A549 (cell line): ENCODE measurements at regions not wholly inside any gene's neighbourhood (a gene's known extent, or its start where the extent isn't known, plus 50 kb on each side); places are given as distances from the start of the nearest gene placed in this dataset.

Experiments
- ATAC-seq, 2 experiments: fragments of 200-7000 bp in 1 of 2; fragments of >200 bp in 1 of 2; cut with Nextera tagmentation in 1 of 2; cut with Tn5 transposase in 1 of 2; 3 replicates each; pipeline versions ENCODE4 v1.8.0 to v1.9.1; 2018 to 2020; ENCODE audit warnings: mild to moderate bottlenecking in 1 of 2, moderate library complexity in 1 of 2
- CTCF ChIA-PET: fragments of 300-600 bp; sonication (Branson Sonifier 250); formaldehyde crosslinking; extraction: SDS; loops from one replicate; lab custom pipeline; 2021; ENCODE audit warnings: antibody characterized with exemption, inconsistent platforms; lab: Yijun Ruan, JAX
- POLR2A ChIA-PET: fragments of 350-600 bp; formaldehyde crosslinking; extraction: SDS; loops from one replicate; lab custom pipeline; 2021; ENCODE audit warnings: antibody characterized with exemption, inconsistent platforms; lab: Yijun Ruan, JAX
- DNase-seq, 2 experiments: peaks; one replicate each; pipeline versions ENCODE4 v3.0.0 to v3.0.0-alpha.2; 2011 to 2016; ENCODE audit warnings: low read depth in 1 of 2, low spot score in 1 of 2
- FAIRE-seq: peaks from 2 replicates; lab custom pipeline; 2011; peaks lifted over from hg19 to GRCh38; lab: Jason Lieb, UNC
- H3K27ac ChIP-seq, 2 experiments: fragments of >200 bp; sonication (Bioruptor Twin); formaldehyde crosslinking; 3 replicates each; pipeline ENCODE4 v1.5.1; 2016 to 2017
- H3K4me1 ChIP-seq: fragments of >200 bp; sonication (Bioruptor Twin); formaldehyde crosslinking; 3 replicates; pipeline ENCODE4 v1.6.1; 2016
- H3K4me2 ChIP-seq: fragments of >200 bp; sonication (Bioruptor Twin); formaldehyde crosslinking; 3 replicates; pipeline ENCODE4 v1.6.1; 2016
- H3K4me3 ChIP-seq: fragments of >200 bp; sonication (Bioruptor Twin); formaldehyde crosslinking; 3 replicates; pipeline ENCODE4 v1.5.1; 2016
- H3K9me3 ChIP-seq: fragments of >200 bp; sonication (Bioruptor Twin); formaldehyde crosslinking; 3 replicates; pipeline ENCODE4 v1.6.1; 2016
- CBX8 ChIP-seq: fragments of 200-600 bp; sonication (generic); IDR thresholded peaks from 2 replicates; pipeline ENCODE4 v1.6.1; 2016
- CHD2 ChIP-seq: fragments of 150-350 bp; IDR thresholded peaks from 2 replicates; pipeline ENCODE4 v1.6.1; 2014; ENCODE audit warnings: low read length; ENCODE audit not compliant: partially characterized antibody
- CHD4 ChIP-seq: fragments of 200-600 bp; sonication (generic); IDR thresholded peaks from 2 replicates; pipeline ENCODE4 v1.6.1; 2016; ENCODE audit warnings: antibody characterized with exemption, mild to moderate bottlenecking, borderline replicate concordance
- CTCF ChIP-seq: fragments of >200 bp; sonication (Bioruptor Twin); formaldehyde crosslinking; IDR thresholded peaks from 3 replicates; pipeline ENCODE4 v1.5.1; 2016
- E2F6 ChIP-seq: IDR thresholded peaks from 2 replicates; pipeline ENCODE4 v1.6.1; 2012; ENCODE audit warnings: low read depth, borderline replicate concordance
- ELK1 ChIP-seq: fragments of 150-350 bp; IDR thresholded peaks from 2 replicates; pipeline ENCODE4 v1.6.1; 2014; ENCODE audit warnings: low read depth, mild to moderate bottlenecking, low read length
- FOSL2 ChIP-seq, 2 experiments: fragments of 450-650 bp in 1 of 2; fragments of >200 bp in 1 of 2; sonication (Bioruptor Twin) in 1 of 2; formaldehyde crosslinking; IDR thresholded peaks; 2 replicates each; pipeline versions ENCODE4 v1.5.0 to v1.6.1; 2016 to 2020; ENCODE audit warnings: mild to moderate bottlenecking in 1 of 2, moderate library complexity in 1 of 2
- FOXS1 ChIP-seq: fragments of 250-450 bp; sonication (Bioruptor Pico); IDR thresholded peaks from 2 replicates; pipeline ENCODE4 v1.5.0; 2020; ENCODE audit warnings: mild to moderate bottlenecking, moderate library complexity
- HDAC2 ChIP-seq: fragments of 200-600 bp; sonication (generic); IDR thresholded peaks from 2 replicates; pipeline ENCODE4 v1.6.1; 2016
- HES2 ChIP-seq: fragments of >200 bp; sonication (Bioruptor Twin); formaldehyde crosslinking; IDR thresholded peaks from 2 replicates; pipeline ENCODE4 v1.6.1; 2016
- HEYL ChIP-seq: fragments of 250-450 bp; sonication (Bioruptor Pico); IDR thresholded peaks from 2 replicates; pipeline ENCODE4 v1.8.0; 2021; ENCODE audit warnings: mild to moderate bottlenecking, moderate library complexity
- KDM5A ChIP-seq: fragments of 200-600 bp; sonication (generic); IDR thresholded peaks from 2 replicates; pipeline ENCODE4 v1.6.1; 2016; ENCODE audit warnings: antibody characterized with exemption, mild to moderate bottlenecking
- MAFK ChIP-seq: fragments of 450-650 bp; IDR thresholded peaks from 2 replicates; pipeline ENCODE4 v1.6.1; 2014; ENCODE audit not compliant: partially characterized antibody
- MAX ChIP-seq: IDR thresholded peaks from 2 replicates; pipeline ENCODE4 v1.6.1; 2012
- NFE2L2 ChIP-seq: fragments of 150-350 bp; conservative IDR thresholded peaks from 2 replicates; pipeline ENCODE4 v1.6.1; 2014; ENCODE audit warnings: low read length
- PBX3 ChIP-seq: IDR thresholded peaks from 2 replicates; pipeline ENCODE4 v1.6.1; 2012
- POLR2AphosphoS2 ChIP-seq: conservative IDR thresholded peaks from 2 replicates; pipeline ENCODE4 v1.6.1; 2012; ENCODE audit warnings: low read length, improper control_type of control experiment, inconsistent platforms
- RARB ChIP-seq: fragments of 250-450 bp; sonication (Bioruptor Pico); IDR thresholded peaks from 2 replicates; pipeline ENCODE4 v1.8.0; 2021; ENCODE audit warnings: mild to moderate bottlenecking, moderate library complexity
- RCOR1 ChIP-seq: fragments of 150-350 bp; IDR thresholded peaks from 2 replicates; pipeline ENCODE4 v1.6.1; 2014; ENCODE audit warnings: antibody characterized with exemption, low read length, low read depth
- RFX5 ChIP-seq: fragments of 450-650 bp; IDR thresholded peaks from 2 replicates; pipeline ENCODE4 v1.7.1; 2014; ENCODE audit warnings: antibody characterized with exemption, mild to moderate bottlenecking, moderate library complexity
- SMC3 ChIP-seq: fragments of >200 bp; sonication (Bioruptor Twin); formaldehyde crosslinking; IDR thresholded peaks from 3 replicates; pipeline ENCODE4 v1.6.1; 2018; ENCODE audit warnings: inconsistent platforms
- SREBF2 ChIP-seq: fragments of 450-650 bp; IDR thresholded peaks from 2 replicates; pipeline ENCODE4 v1.6.1; 2014; ENCODE audit warnings: mild to moderate bottlenecking, moderate library complexity
- TP53 ChIP-seq: fragments of 250-450 bp; sonication (Bioruptor Pico); IDR thresholded peaks from 2 replicates; pipeline ENCODE4 v1.5.0; 2021; ENCODE audit warnings: mild to moderate bottlenecking, moderate library complexity
- USF2 ChIP-seq: fragments of 450-650 bp; IDR thresholded peaks from 2 replicates; pipeline ENCODE4 v1.6.1; 2014; ENCODE audit warnings: antibody characterized with exemption
- ZC3H11A ChIP-seq: fragments of 450-650 bp; IDR thresholded peaks from 2 replicates; pipeline ENCODE4 v1.6.1; 2014; ENCODE audit warnings: antibody characterized with exemption, mild to moderate bottlenecking
- ZNF302 ChIP-seq: fragments of 250-450 bp; sonication (Bioruptor Pico); IDR thresholded peaks from 2 replicates; pipeline ENCODE4 v1.9.0; 2021; ENCODE audit warnings: inconsistent platforms, mild to moderate bottlenecking, moderate library complexity
- ZSCAN20 ChIP-seq: fragments of 250-450 bp; sonication (Bioruptor Pico); IDR thresholded peaks from 2 replicates; pipeline ENCODE4 v1.8.0; 2022; ENCODE audit warnings: mild to moderate bottlenecking, moderate library complexity
- WGBS: methylation state at CpG from one replicate; pipeline ENCODE4 v1.1.6; 2017; ENCODE audit errors: missing lambda C conversion rate; 5-methylcytosine and 5-hydroxymethylcytosine counted together

- H3K4me1 ChIP-seq, result no peaks in the 10 kb centered on the region
- DNase-seq (no peak), ATAC-seq (no peak), FAIRE-seq (no peak)
- no peak for TF ChIP-seq FOXS1 (CRISPR knock-in tag)
- no peak for TF ChIP-seq MAFK
- no peak for TF ChIP-seq RARB
- TF ChIP-seq ZSCAN20 (CRISPR knock-in tag), result no peak
- no peak for TF ChIP-seq FOSL2 (IDR thresholded peaks at IDR 0.05)
- no peak for TF ChIP-seq FOSL2 (CRISPR knock-in tag; IDR thresholded peaks at IDR 0.05)
- no peak for TF ChIP-seq SREBF2
- TF ChIP-seq CHD2, result no peak
- TF ChIP-seq ZC3H11A, result no peak
- no peaks in the 10 kb centered on the region for H3K9me3 ChIP-seq
- no peak overlapping the region for H3K4me2 ChIP-seq
- no peak overlapping the region for H3K4me3 ChIP-seq
- CTCF ChIA-PET, result no interaction called here
- WGBS, result 18% methylated on average over 2 of the region's 2 CpGs
- POLR2A ChIA-PET, result no interaction called here
- no peak overlapping the region for H3K27ac ChIP-seq
Observed at GRCh38 chr2:209253544-209253943, 170.3 kb upstream of the MAP2 start.

- ChIA-PET POLR2A (no interaction called here), CTCF (no interaction called here)
- H3K27ac ChIP-seq, result no peak overlapping the region
- no peak overlapping the region for H3K4me3 ChIP-seq
- H3K4me2 ChIP-seq, result no peak overlapping the region
- 35% methylated on average over 7 of the region's 7 CpGs for WGBS
- TF ChIP-seq FOSL2 (IDR thresholded peaks at IDR 0.05) (no peak), FOSL2 (CRISPR knock-in tag; IDR thresholded peaks at IDR 0.05) (no peak), PBX3 (no peak), HDAC2 (no peak), POLR2AphosphoS2 (no peak), CBX8 (no peak), RFX5 (no peak), TP53 (CRISPR knock-in tag) (no peak), SMC3 (no peak), CTCF (no peak), NFE2L2 (no peak), E2F6 (no peak), MAX (no peak), ELK1 (no peak), ZNF302 (CRISPR knock-in tag) (no peak)
- no peak for FAIRE-seq
- no peak for DNase-seq
- H3K9me3 ChIP-seq, result no peaks in the 10 kb centered on the region
- H3K4me1 ChIP-seq, result no peaks in the 10 kb centered on the region
- ATAC-seq, result no peak; a peak in 1 of 6 replicates
Observed at GRCh38 chr2:209259767-209260166, 164.1 kb upstream of the MAP2 start.

GRCh38 chr2:209260281-209260680 lies 163.6 kb upstream of the MAP2 start:
- FAIRE-seq, result no peak

More at GRCh38 chr2:209260281-209260680, 163.6 kb upstream of the MAP2 start:
- Histone ChIP-seq H3K9me3 (no peaks in the 10 kb centered on the region), H3K4me2 (no peak overlapping the region), H3K4me1 (no peaks in the 10 kb centered on the region), H3K27ac (no peak overlapping the region), H3K4me3 (no peak overlapping the region)
- ChIA-PET CTCF (no interaction called here), POLR2A (no interaction called here)
- DNase-seq (no peak), ATAC-seq (no peak)
- TF ChIP-seq HES2 (no peak), HEYL (no peak), ZC3H11A (no peak), RCOR1 (no peak), KDM5A (no peak), USF2 (no peak), FOXS1 (CRISPR knock-in tag) (no peak), PBX3 (no peak), CHD4 (no peak), E2F6 (no peak), CBX8 (no peak), ZNF302 (CRISPR knock-in tag) (no peak)
- 80% methylated on average over 5 of the region's 5 CpGs for WGBS
